Adrenal gland (tissue), 5 donors: ENCODE measurements at regions not wholly inside any gene's neighbourhood (a gene's known extent, or its start where the extent isn't known, plus 50 kb on each side); places are given as distances from the start of the nearest gene placed in this dataset.

Experiments used
- CTCF ChIP-seq, 6 experiments: fragments of 450-650 bp in 4 of 6; fragments of 200-600 bp in 2 of 6; sonication (generic) in 1 of 6; IDR thresholded peaks; 1 replicate in 5 of 6; 2 replicates in 1 of 6; pipeline versions ENCODE4 v1.5.1 to v1.8.0; 2016 to 2021; ENCODE audit warnings: antibody characterized with exemption in 6 of 6, mild to moderate bottlenecking in 2 of 6, moderate library complexity in 1 of 6
- POLR2A ChIP-seq, 2 donors: fragments of 450-650 bp; IDR thresholded peaks; one replicate each; pipeline ENCODE4 v1.6.1; 2017; ENCODE audit warnings: antibody characterized with exemption in 2 of 2, mild to moderate bottlenecking in 2 of 2, moderate library complexity in 1 of 2
- donor health status: DM: no; HTN: no; CAD: no.

GRCh38 chr6:119960456-119960855 lies 610.9 kb upstream of the MAN1A1 start:
- TF ChIP-seq CTCF (IDR thresholded peaks at IDR 0.05) (no peak), POLR2A (IDR thresholded peaks at IDR 0.05) (no peak)
